LNCaP clone FGC (cell line): ENCODE measurements at regions not wholly inside any gene's neighbourhood (a gene's known extent, or its start where the extent isn't known, plus 50 kb on each side); places are given as distances from the start of the nearest gene placed in this dataset.

Experiments
- DNase-seq: peaks from one replicate; pipeline ENCODE4 v3.0.0-alpha.2; 2011; ENCODE audit warnings: low read depth
- H3K4me3 ChIP-seq: 2 replicates; pipeline ENCODE4 v1.5.1; 2011; ENCODE audit warnings: mild to moderate bottlenecking, low read depth, low read length, control low read depth
- CTCF ChIP-seq: IDR thresholded peaks from 2 replicates; pipeline ENCODE4 v1.5.1; 2012; ENCODE audit warnings: mild to moderate bottlenecking; ENCODE audit not compliant: control insufficient read depth, insufficient read depth; ENCODE audit errors: extremely low read depth

- DNase-seq = no peak
- H3K4me3 ChIP-seq = no peak overlapping the region
- TF ChIP-seq CTCF = no peak
These were observed 561.6 kb downstream of the TAF11L14 start for GRCh38 chr5:18195910-18196309.

DNA sequence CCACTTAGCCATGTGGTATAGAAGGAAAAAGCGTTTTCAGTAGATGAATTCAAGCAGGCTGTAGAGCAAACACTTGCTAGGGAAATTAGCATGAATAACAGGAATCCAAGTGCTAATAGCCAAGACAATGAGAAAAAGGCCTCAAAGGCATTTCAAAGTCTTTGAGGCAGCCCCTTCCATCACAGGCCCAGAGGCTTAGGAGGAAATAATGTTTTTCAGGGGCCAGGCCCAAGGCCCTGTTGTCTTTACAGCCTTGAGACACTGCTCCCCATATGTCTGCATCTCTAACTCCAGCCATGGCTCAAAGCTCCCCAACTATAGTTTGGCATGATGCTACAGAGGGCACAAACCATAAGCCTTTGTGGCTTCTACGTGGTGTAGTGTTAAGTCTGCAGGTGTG is 563.5 kb downstream of the TAF11L14 start:
- no peak for DNase-seq
- no peak for TF ChIP-seq CTCF
- no peak overlapping the region for H3K4me3 ChIP-seq

DNA sequence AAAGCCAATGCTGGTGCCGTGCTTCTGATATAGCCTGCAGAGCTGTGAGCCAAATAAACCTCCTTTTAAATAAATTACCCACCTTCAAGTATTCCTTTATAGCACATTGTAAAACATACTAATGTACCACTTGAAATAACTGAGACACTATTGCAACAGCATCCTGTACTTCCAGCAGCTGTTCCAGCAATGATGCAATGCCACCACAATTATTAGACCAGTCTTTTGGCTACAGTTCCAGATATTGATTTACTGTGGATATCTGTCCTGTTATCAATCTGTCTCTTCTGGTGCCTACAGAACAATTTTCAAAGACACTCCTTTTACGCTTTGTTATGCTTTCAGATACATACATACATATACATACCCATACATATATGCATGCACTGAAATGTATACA is 567.9 kb downstream of the TAF11L14 start:
- no peak for DNase-seq
- no peak for TF ChIP-seq CTCF
- H3K4me3 ChIP-seq = no peak overlapping the region

- no peak overlapping the region for H3K4me3 ChIP-seq
- no peak for DNase-seq
- no peak for TF ChIP-seq CTCF
These were observed 569.0 kb downstream of the TAF11L14 start for GRCh38 chr5:18203296-18203695.

DNA sequence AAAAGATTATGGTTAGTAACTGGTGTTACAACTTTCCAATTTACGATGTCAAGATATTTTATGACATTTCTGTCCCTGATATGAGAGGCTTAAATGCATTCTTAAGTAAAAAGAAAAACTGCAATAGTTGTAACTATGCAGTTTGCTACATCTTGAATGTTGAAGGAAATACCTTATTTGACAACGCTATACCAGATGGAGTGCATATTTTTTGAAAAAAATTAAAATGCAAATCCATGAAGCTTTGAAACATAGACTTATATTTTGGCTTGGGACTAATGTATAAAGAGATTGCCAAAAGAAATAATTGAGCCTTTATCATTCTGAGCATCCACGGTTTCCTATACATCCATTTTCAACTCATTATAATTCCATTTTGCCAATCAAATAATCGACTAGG is 579.4 kb downstream of the TAF11L14 start:
- no peak for TF ChIP-seq CTCF
- no peak for DNase-seq
- H3K4me3 ChIP-seq = no peak overlapping the region

DNA sequence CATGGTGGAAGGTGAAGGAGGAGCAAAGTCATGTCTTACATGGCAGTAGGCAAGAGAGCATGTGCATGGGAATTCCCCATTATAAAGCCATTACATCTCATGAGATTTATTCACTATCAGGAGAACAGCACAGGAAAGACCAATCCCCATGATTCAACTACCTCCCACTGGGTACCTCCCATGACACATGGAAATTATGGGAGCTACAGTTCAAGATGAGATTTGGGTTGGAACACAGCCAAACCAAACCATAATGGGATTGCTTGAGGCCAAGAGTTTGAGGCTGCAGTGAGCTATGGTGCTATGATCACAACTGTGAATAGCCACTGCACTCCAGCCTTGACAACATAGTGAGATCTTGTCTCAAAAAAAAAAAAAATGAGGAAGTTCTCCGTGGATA is 581.8 kb downstream of the TAF11L14 start:
- DNase-seq = no peak
- no peak overlapping the region for H3K4me3 ChIP-seq
- TF ChIP-seq CTCF = no peak

DNA sequence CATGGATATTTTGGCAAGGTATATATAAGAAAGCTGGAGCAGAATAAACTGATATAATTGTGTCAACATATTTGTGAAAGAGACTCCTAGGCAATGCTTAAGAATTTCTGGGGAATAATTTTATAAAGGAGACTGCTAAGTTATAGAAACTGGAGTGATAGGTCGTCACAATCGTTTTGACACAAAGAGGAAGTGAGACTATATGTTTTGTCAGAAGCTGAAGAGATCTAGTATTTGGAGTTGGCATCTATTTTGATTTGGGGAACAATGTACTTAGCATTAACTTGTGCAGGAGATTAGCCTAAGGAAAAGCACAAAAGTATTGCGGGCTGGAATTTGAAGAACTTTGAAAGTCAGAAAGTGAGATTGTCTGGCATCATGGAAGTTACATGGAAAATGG is 582.5 kb downstream of the TAF11L14 start:
- no peak overlapping the region for H3K4me3 ChIP-seq
- DNase-seq = no peak
- no peak for TF ChIP-seq CTCF
